NCI-H446 treated with DMSO at 0.1 percent for 48 hours (cell line): ENCODE measurements at regions not wholly inside any gene's neighbourhood (a gene's known extent, or its start where the extent isn't known, plus 50 kb on each side); places are given as distances from the start of the nearest gene placed in this dataset.
"Not testable (repeated sequence)": the region's sequence is repeated elsewhere in the genome, so short reads cannot be mapped to it uniquely, and the experiment has no call there.

Source experiments
- DNase-seq: peaks from one replicate; lab custom pipeline; 2025; lab: John Stamatoyannopoulos, UW

- DNase-seq = no peak
Measured at GRCh38 chr12:71299541-71300376, 139.8 kb upstream of the LGR5 start.

DNA sequence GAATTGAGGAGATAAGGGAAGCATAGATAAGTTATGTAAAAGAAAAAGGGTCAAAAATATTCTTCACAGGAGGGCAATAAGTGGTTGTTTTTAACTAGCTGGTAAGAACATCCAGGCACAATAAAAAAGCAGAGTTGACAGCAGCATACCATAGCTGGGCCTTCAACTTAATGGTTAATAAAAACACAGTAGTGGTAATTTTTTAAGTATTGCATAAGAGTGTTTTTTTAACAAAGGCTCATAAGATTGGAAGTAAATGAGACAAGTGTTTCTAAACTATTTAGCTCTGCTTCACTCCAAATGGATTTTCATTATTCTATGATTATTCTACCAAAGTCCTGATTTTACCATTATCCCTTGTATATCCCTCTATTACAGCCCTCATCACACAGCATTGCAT lies 140.1 kb upstream of the TSPAN8 start:
- no peak for DNase-seq

DNA sequence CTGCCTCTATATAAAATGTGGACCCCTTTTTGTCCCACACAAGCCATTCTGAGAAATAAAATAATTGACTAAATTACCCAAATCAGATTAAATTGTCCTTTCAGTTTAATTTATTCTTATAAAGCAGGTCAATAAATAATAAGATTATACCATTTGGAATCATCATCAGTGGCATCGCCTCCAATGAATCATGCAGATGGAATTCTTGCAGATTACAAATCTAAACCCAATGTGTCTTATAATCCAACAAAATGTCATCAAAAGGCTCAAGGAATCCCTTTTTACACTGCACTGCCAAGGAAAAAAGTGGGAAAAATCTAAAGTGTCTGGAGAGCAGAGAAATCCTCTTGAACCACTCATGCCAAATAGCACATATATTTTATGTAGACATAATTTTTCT lies 138.2 kb upstream of the TSPAN8 start:
- DNase-seq = no peak

DNA sequence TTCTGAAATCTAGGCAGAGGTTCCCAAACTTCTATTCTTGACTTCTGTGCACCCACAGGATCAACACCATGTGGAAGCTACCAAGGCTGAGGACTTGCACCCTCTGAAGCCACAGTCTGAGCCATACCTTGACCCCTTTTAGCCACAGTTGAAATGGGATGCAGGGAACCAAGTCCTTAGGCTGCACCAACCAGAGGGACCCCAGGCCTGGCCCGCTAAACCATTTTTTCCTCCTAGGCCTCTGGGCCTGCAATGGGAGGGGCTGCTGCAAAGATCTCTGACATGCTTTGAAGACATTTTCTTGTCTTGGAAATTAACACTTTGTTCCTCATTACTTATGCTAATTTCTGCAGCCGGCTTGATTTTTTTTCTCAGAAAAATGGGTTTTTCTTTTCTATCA lies 133.9 kb upstream of the TSPAN8 start:
- no peak for DNase-seq

GRCh38 chr12:71283883-71284282 lies 126.1 kb upstream of the TSPAN8 start:
- DNase-seq = no peak

DNA sequence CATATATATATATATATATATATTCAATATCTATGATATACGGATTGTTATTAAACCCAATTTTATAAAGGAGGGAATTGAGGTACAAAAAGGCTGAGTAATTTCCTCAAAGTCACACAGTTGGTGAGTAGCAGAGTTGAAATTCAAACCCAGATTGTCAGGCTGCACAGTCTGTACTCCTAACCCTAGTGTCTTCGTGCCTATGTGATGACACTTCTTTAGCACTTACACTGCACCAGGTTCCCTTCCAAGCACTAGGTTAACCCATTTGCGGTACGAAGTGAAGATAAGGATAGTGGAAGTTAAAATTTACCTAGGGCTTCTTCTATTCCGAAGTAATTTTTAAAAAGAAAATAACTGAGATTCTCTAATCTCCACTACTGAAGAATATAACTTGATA lies 125.1 kb upstream of the TSPAN8 start:
- DNase-seq = no peak

DNA sequence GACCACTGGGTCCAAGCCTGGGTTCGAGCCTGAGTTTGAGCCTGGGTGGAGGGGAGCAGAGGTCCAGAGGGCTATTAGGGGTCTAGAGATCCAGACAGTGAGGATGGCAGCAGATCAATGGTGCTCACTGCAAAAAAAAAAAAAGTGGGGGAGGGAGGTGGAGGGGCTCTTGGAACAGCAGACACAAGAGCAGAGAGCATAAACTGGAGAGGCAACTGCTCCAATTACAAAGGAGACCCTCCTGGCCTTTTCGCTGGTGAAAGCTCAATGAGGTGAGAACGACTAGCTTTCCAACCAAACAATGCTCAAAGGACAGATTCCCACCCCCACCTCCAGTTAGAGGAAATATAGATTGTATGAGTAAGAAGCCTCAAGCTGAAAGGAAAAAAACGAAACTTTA lies 124.2 kb upstream of the TSPAN8 start:
- no peak for DNase-seq

DNA sequence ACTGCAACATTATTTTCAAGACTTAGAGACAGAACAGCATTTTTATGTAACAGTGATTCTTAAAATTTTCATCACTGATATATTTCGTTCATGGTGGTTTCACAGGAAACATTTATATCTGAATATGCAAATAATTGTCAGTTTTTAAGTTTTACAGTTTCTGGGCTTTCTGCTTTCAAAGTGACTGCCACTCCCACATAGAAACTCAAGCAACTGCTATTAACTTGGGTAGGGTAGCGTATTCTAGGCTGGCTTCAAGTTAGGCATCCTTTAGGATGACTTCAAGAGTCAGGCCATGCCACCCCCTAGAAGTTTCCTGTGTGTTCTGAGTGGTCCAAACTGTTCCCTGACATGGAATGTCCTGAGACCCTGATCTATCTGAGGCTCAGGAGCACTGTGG lies 123.6 kb upstream of the TSPAN8 start:
- DNase-seq = no peak

- no peak for DNase-seq
Measured at GRCh38 chr12:71277866-71278265, 120.1 kb upstream of the TSPAN8 start.

GRCh38 chr12:71276541-71276940 lies 118.7 kb upstream of the TSPAN8 start:
- DNase-seq = no peak

GRCh38 chr12:71270794-71271193 lies 113.0 kb upstream of the TSPAN8 start:
- DNase-seq = not testable (repeated sequence)

GRCh38 chr12:71270057-71270456 lies 112.3 kb upstream of the TSPAN8 start:
- no peak for DNase-seq

DNA sequence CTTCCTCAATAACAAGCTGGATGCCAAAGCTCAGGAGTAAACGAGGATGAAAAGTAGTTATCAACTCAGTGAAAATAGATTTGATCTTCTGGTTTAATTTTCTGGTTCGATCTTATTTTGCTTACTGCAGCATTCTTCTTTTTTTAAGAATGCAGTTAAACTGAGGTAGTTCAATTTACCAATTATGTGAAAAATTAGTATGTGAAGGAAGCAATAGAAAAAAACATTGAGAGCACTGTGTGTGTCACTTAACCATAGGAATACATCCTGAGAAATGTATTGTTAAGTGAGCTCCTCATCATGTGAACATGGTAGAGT lies 111.4 kb upstream of the TSPAN8 start:
- no peak for DNase-seq

DNA sequence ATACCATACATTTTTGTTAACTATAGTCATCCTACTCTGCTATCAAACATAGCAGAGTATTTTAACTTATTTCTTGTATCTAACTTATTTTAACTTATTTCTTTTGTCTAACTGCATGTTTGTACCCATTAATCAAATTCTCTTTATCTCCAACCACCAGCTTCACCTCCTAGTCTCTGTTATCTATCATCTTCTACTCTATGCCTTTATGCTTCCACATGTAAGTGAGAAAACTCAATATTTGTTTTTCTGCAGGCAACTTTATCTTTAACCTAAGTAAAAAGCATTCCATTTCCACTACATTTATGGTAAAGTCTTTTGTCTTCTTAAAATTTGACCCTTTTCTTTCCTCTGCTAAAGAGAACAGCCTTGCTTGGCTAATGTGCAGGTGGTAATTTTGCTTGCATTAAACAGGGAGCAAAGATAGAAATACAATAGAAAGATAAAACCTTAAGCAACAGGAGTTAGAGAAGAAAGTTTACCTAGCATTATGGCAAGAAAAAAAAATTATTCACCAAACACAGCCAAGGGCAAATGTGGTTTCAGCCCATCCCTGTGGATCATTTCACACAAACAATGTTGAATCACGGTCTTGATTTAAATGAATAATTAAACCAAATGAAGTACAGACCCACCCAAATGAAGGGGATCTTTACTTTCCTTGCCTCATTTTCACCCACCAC lies 110.9 kb upstream of the TSPAN8 start:
- no peak for DNase-seq

DNA sequence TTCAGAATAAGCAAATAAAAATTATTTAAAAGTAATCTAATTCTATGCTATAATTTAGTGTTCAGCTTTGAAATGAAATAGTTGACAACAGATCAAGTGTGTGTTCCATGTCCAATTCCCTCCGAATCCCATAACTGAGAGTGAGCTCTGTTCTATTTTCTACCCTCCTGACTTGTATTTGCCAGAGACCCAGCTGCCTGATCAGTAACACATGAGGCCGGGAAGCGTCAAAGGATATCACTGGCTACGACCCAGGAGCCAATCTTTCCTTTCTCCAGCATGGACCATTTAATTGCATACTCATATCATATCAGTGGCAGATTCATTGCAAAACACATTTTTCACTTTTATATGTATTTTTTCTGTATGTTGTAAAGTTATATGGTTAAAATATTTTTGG lies 108.8 kb upstream of the TSPAN8 start:
- DNase-seq = no peak

DNA sequence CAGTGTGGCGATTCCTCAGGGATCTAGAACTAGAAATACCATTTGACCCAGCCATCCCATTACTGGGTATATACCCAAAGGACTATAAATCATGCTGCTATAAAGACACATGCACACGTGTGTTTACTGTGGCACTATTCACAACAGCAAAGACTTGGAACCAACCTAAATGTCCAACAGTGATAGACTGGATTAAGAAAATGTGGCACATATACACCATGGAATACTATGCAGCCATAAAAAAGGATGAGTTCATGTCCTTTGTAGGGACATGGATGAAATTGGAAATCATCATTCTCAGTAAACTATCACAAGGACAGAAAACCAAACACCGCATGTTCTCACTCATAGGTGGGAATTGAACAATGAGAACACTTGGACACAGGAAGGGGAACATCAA lies 107.9 kb upstream of the TSPAN8 start:
- not testable (repeated sequence) for DNase-seq

DNA sequence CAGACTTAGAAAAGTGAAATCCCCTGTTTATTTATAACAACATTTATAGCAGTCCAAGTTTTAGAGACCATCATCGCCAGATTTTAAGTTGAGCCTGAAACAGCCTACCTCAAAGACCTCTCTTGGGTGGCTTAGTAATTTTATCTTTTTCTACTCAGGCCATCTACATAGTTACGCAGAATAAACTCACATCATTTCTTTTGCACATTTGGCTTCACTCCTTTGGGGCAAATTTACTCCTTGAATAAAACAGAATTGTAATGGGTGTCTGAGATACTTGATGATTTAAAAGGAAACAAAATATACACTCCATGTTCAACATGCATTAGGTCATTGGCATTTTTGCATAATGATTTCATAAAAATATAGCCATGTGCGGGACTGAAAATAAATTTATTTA lies 104.7 kb upstream of the TSPAN8 start:
- no peak for DNase-seq

DNA sequence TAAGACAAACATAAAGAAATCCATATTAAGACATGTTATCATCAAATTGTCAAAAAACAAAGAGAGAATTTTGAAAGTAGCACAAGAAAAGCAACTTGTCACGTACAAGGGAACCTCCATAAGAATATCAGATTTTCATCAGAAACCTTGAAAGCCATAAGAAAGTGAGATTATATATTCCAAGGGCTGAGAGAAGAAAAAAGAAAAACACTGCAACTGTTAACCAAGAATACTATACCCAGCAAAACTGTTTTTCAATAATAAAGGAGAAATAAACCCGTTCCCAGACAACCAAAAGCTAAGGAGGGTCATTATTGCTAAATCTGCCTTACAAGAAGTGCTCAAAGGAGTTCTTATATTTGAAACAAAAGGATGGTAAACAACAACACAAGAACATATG lies 94.7 kb upstream of the TSPAN8 start:
- no peak for DNase-seq

GRCh38 chr12:71250166-71250565 lies 92.4 kb upstream of the TSPAN8 start:
- no peak for DNase-seq

DNA sequence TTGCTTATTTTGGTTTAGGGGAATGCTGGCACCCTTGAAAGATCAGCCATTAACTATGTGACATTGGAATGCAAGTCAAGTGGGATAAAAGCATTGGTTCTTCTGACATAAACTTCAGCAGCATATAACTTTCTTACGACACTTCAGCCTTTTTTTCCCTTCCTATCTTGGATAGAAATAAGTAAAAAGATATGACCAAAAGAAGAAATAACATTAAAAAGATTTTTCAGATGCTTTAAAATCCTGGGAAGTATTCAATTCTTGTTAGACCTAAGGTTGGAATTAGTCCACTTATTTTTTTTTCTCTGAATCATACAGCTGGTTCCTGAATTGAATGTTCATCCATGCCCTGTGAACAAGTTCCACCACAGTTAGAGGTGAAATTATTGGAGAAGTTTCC lies 85.6 kb upstream of the TSPAN8 start:
- no peak for DNase-seq

DNA sequence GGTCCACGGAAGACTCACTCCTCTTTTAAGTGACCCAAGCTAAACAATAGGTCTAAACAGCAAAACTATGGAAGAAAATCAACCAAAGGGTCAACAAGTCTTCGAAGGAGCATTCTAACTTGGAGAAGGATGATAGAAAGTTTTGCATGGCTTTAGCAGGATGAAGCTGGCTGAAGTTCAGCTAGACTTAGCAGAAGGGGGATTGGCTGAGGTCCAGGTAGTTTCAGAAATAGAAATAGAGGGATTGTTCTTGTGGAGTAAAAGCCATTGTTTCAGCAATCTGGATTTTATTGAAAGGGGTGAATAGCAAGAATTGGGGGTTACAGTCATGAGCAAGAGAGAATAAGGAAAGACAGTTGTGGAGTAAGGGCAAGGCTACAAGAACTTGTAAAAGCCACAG lies 84.7 kb upstream of the TSPAN8 start:
- DNase-seq = no peak

- no peak for DNase-seq
Measured at GRCh38 chr12:71240946-71241345, 83.1 kb upstream of the TSPAN8 start.

- DNase-seq = no peak
Measured at GRCh38 chr12:71239731-71240130, 81.9 kb upstream of the TSPAN8 start.

DNA sequence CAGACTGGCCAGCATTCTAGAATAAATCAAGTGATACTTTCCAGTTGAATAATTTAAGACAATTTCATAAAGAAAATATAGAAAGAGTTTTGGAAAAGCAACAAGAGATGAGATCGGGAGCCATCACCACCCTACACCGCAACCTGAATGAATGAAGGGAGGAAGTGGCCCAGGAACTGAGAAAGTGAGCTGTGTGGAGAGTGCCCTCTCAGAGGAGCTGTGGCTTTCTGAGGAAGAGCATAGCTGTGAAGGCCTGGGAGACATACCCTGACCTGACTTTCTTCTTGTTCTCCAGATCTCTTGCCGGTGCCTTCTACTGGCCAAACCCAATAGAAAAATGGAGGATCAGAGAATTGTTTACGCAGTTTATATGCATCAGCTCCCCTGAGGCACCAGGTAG lies 79.3 kb upstream of the TSPAN8 start:
- DNase-seq = no peak
